ENCODE measurements at regions not wholly inside any gene's neighbourhood (a gene's known extent, or its start where the extent isn't known, plus 50 kb on each side); places are given as distances from the start of the nearest gene placed in this dataset.
A peak's percentile ranks its signal among the peaks of the same experiment; 100 is the strongest.

GRCh38 chr1:185495898-185496297, 178.9 kb upstream of the IVNS1ABP start:
- no peak for DNase-seq

- DNase-seq, result no peak
Measured at GRCh38 chr1:185495007-185495406, 178.0 kb upstream of the IVNS1ABP start.

- DNase-seq, result no peak
Measured at GRCh38 chr1:185492089-185492825, 175.2 kb upstream of the IVNS1ABP start.

- no peak for DNase-seq
Measured at GRCh38 chr1:185491604-185492003, 174.6 kb upstream of the IVNS1ABP start.

- no peak for DNase-seq
Measured at GRCh38 chr1:185490924-185491323, 173.9 kb upstream of the IVNS1ABP start.

GRCh38 chr1:185489406-185489805, 172.4 kb upstream of the IVNS1ABP start:
- DNase-seq, result no peak

- no peak for DNase-seq
Measured at GRCh38 chr1:185488808-185489207, 171.8 kb upstream of the IVNS1ABP start.

- DNase-seq, result no peak
Measured at GRCh38 chr1:185487936-185488335, 170.9 kb upstream of the IVNS1ABP start.

- no peak for DNase-seq
Measured at GRCh38 chr1:185487026-185487425, 170.0 kb upstream of the IVNS1ABP start.

- DNase-seq, result no peak
Measured at GRCh38 chr1:185486346-185486745, 169.3 kb upstream of the IVNS1ABP start.

GRCh38 chr1:185483664-185484450, 166.8 kb upstream of the IVNS1ABP start:
- no peak for DNase-seq

- no peak for DNase-seq
Measured at GRCh38 chr1:185483217-185483616, 166.2 kb upstream of the IVNS1ABP start.

- no peak for DNase-seq
Measured at GRCh38 chr1:185480545-185480944, 163.5 kb upstream of the IVNS1ABP start.

- DNase-seq, result no peak
Measured at GRCh38 chr1:185479796-185480195, 162.8 kb upstream of the IVNS1ABP start.

GRCh38 chr1:185478877-185479276, 161.8 kb upstream of the IVNS1ABP start:
- no peak for DNase-seq

- DNase-seq, result no peak
Measured at GRCh38 chr1:185477638-185478580, 160.9 kb upstream of the IVNS1ABP start.

GRCh38 chr1:185474440-185475149, 157.6 kb upstream of the IVNS1ABP start:
- DNase-seq, result peak; percentile 26

- no peak for DNase-seq
Measured at GRCh38 chr1:185473186-185473585, 156.1 kb upstream of the IVNS1ABP start.

- DNase-seq, result no peak
Measured at GRCh38 chr1:185468626-185469025, 151.6 kb upstream of the IVNS1ABP start.

GRCh38 chr1:185467122-185467521, 150.1 kb upstream of the IVNS1ABP start:
- no peak for DNase-seq

- DNase-seq, result no peak
Measured at GRCh38 chr1:185464777-185465176, 147.7 kb upstream of the IVNS1ABP start.

GRCh38 chr1:185463433-185463832, 146.4 kb upstream of the IVNS1ABP start:
- DNase-seq, result no peak

Data from CD4-positive, alpha-beta T cell treated with Interleukin-17A for 4 hours (primary cell).